Glutamatergic neuron (in vitro differentiated cells): ENCODE measurements at regions not wholly inside any gene's neighbourhood (a gene's known extent, or its start where the extent isn't known, plus 50 kb on each side); places are given as distances from the start of the nearest gene placed in this dataset.

Experiments
- DNase-seq: peaks from one replicate; pipeline ENCODE4 v3.0.0; 2022
- H3K27ac Mint-ChIP-seq: one replicate; pipeline ENCODE4 v1.8.0; 2020; ENCODE audit warnings: mild to moderate bottlenecking, mixed read lengths, inconsistent platforms; ENCODE audit not compliant: unreplicated experiment
- H3K27me3 Mint-ChIP-seq: one replicate; pipeline ENCODE4 v1.8.0; 2020; ENCODE audit warnings: mild to moderate bottlenecking, moderate library complexity, mixed read lengths, inconsistent platforms; ENCODE audit not compliant: unreplicated experiment
- H3K36me3 Mint-ChIP-seq: one replicate; pipeline ENCODE4 v1.8.0; 2020; ENCODE audit warnings: mild to moderate bottlenecking, mixed read lengths, inconsistent platforms; ENCODE audit not compliant: unreplicated experiment
- H3K4me1 Mint-ChIP-seq: one replicate; pipeline ENCODE4 v1.8.0; 2020; ENCODE audit warnings: mild to moderate bottlenecking, low read depth, mixed read lengths, inconsistent platforms; ENCODE audit not compliant: unreplicated experiment
- H3K4me3 Mint-ChIP-seq: one replicate; pipeline ENCODE4 v1.8.0; 2020; ENCODE audit warnings: mild to moderate bottlenecking, mixed read lengths, inconsistent platforms; ENCODE audit not compliant: unreplicated experiment
- H3K9me3 Mint-ChIP-seq: one replicate; pipeline ENCODE4 v1.8.0; 2020; ENCODE audit warnings: mild to moderate bottlenecking, moderate library complexity, mixed read lengths, inconsistent platforms; ENCODE audit not compliant: unreplicated experiment
- CTCF ChIP-seq: fragments of 200-600 bp; sonication (generic); IDR thresholded peaks from one replicate; pipeline ENCODE4 v1.5.0; 2021; ENCODE audit not compliant: partially characterized antibody, unreplicated experiment

- Mint-ChIP-seq H3K36me3 (peaks cover 4% of the 10 kb centered on the region), H3K4me3 (no peak overlapping the region), H3K27ac (no peak overlapping the region), H3K4me1 (peaks cover 13% of the 10 kb centered on the region), H3K27me3 (peaks cover 2% of the 10 kb centered on the region), H3K9me3 (peaks cover 1% of the 10 kb centered on the region)
- DNase-seq, result no peak
- no peak for TF ChIP-seq CTCF
These were observed 358.9 kb downstream of the HRH4 start for GRCh38 chr18:24819141-24819890.

GRCh38 chr18:24825397-24825796 is 365.0 kb downstream of the HRH4 start:
- DNase-seq, result no peak
- Mint-ChIP-seq H3K27ac (no peak overlapping the region), H3K4me1 (peaks cover under 1% of the 10 kb centered on the region), H3K4me3 (no peak overlapping the region), H3K27me3 (no peaks in the 10 kb centered on the region), H3K36me3 (peaks cover 4% of the 10 kb centered on the region), H3K9me3 (peaks cover 1% of the 10 kb centered on the region)
- TF ChIP-seq CTCF, result no peak

- Mint-ChIP-seq H3K9me3 (peaks cover 1% of the 10 kb centered on the region), H3K4me3 (no peak overlapping the region), H3K36me3 (peaks cover 4% of the 10 kb centered on the region), H3K27ac (no peak overlapping the region), H3K27me3 (no peaks in the 10 kb centered on the region), H3K4me1 (peaks cover 3% of the 10 kb centered on the region)
- no peak for DNase-seq
- no peak for TF ChIP-seq CTCF
These were observed 366.2 kb downstream of the HRH4 start for GRCh38 chr18:24826605-24827004.

- no peaks in the 10 kb centered on the region for H3K9me3 Mint-ChIP-seq
- H3K4me3 Mint-ChIP-seq, result no peak overlapping the region
- H3K27me3 Mint-ChIP-seq, result no peaks in the 10 kb centered on the region
- H3K36me3 Mint-ChIP-seq, result no peaks in the 10 kb centered on the region
- H3K4me1 Mint-ChIP-seq, result peaks cover 3% of the 10 kb centered on the region
- no peak for DNase-seq
- no peak overlapping the region for H3K27ac Mint-ChIP-seq
- no peak for TF ChIP-seq CTCF
These were observed 367.1 kb downstream of the HRH4 start for GRCh38 chr18:24827501-24827900.

- Mint-ChIP-seq H3K9me3 (no peaks in the 10 kb centered on the region), H3K27me3 (peaks cover 2% of the 10 kb centered on the region), H3K4me3 (no peak overlapping the region), H3K36me3 (no peaks in the 10 kb centered on the region), H3K4me1 (peaks cover 3% of the 10 kb centered on the region), H3K27ac (no peak overlapping the region)
- DNase-seq, result no peak
- TF ChIP-seq CTCF, result no peak
These were observed 370.6 kb downstream of the HRH4 start for GRCh38 chr18:24831081-24831480.
